HCT116 (cell line): ENCODE measurements at regions not wholly inside any gene's neighbourhood (a gene's known extent, or its start where the extent isn't known, plus 50 kb on each side); places are given as distances from the start of the nearest gene placed in this dataset.

Source experiments
- ATAC-seq: fragments of 200-7000 bp; cut with Tn5 transposase; 2 replicates; pipeline ENCODE4 v1.9.1; 2020; ENCODE audit warnings: mild to moderate bottlenecking, moderate library complexity
- BruUV-seq: library from RNA; stranded (reverse); fragments of 400-500 nt; replicated peaks from 2 replicates; lab custom pipeline; 2021; lab: Mats Ljungman, UMichigan
- CTCF ChIA-PET: fragments of 300-600 bp; sonication (Branson Sonifier 250); formaldehyde crosslinking; loops from one replicate; lab custom pipeline; 2021; ENCODE audit warnings: antibody characterized with exemption; lab: Charles Lee
- POLR2A ChIA-PET: fragments of 300-600, 350-600 bp; sonication (Branson Sonifier 250); formaldehyde crosslinking; loops from one replicate; lab custom pipeline; 2021; ENCODE audit warnings: antibody characterized with exemption; lab: Charles Lee
- RAD21 ChIA-PET, 2 experiments: fragments of 300-600 bp; sonication (Branson Sonifier 250); formaldehyde crosslinking; loops; one replicate each; lab custom pipeline; 2023; ENCODE audit warnings: low total read pairs in 2 of 2; ENCODE audit not compliant: uncharacterized antibody in 2 of 2, unreplicated experiment in 2 of 2, low non-redundant PET in 1 of 2; lab: Charles Lee
- DNase-seq: peaks from one replicate; pipeline ENCODE4 v3.0.0-alpha.2; 2010; ENCODE audit warnings: low read depth, low spot score
- H2AFZ ChIP-seq: fragments of 200-600 bp; shearing (Covaris generic), sonication (generic); 2 replicates; pipeline ENCODE4 v1.6.1; 2017; ENCODE audit warnings: low read depth, mixed run types, mixed read lengths, antibody characterized with exemption, low read length; ENCODE audit not compliant: poor library complexity, severe bottlenecking
- H3K27ac ChIP-seq: 2 replicates; pipeline ENCODE4 v1.5.1; 2012; ENCODE audit warnings: low read depth, low read length
- H3K27me3 ChIP-seq: fragments of 200-600 bp; sonication (generic); 2 replicates; pipeline ENCODE4 v1.6.1; 2016; ENCODE audit warnings: mixed run types, low read length, mixed read lengths; ENCODE audit not compliant: insufficient read depth
- H3K36me3 ChIP-seq, 2 experiments: fragments of 200-500 bp in 1 of 2; fragments of 200-600 bp in 1 of 2; sonication (Bioruptor generic) in 1 of 2; sonication (generic) in 1 of 2; 2 replicates each; pipeline versions ENCODE4 v1.5.1 to v1.6.1; 2014 to 2016; ENCODE audit warnings: low read length in 2 of 2, inconsistent platforms in 1 of 2, mixed read lengths in 1 of 2, mixed run types in 1 of 2; ENCODE audit not compliant: insufficient read depth in 2 of 2, control insufficient read depth in 1 of 2
- H3K4me1 ChIP-seq, 2 experiments: fragments of 200-600 bp in 1 of 2; sonication (generic) in 1 of 2; 2 replicates each; pipeline versions ENCODE4 v1.5.1 to v1.6.1; 2012 to 2017; ENCODE audit warnings: low read length in 2 of 2, inconsistent platforms in 1 of 2, mild to moderate bottlenecking in 1 of 2, mixed read lengths in 1 of 2, mixed run types in 1 of 2, moderate library complexity in 1 of 2; ENCODE audit not compliant: insufficient read depth in 2 of 2, control insufficient read depth in 1 of 2
- H3K4me2 ChIP-seq: fragments of 200-600 bp; sonication (generic); 2 replicates; pipeline ENCODE4 v1.6.1; 2017; ENCODE audit warnings: mixed run types, low read length, mixed read lengths
- H3K4me3 ChIP-seq, 2 experiments: fragments of 200-600 bp in 1 of 2; sonication (generic) in 1 of 2; replicated peaks in 1 of 2; 2 replicates each; pipeline ENCODE4 v1.5.1; 2011 to 2016; ENCODE audit warnings: low read length in 2 of 2, control low read depth in 1 of 2, low read depth in 1 of 2, mild to moderate bottlenecking in 1 of 2, mixed read lengths in 1 of 2, mixed run types in 1 of 2
- H3K79me2 ChIP-seq: fragments of 200-600 bp; sonication (generic); 2 replicates; pipeline ENCODE4 v1.6.1; 2017; ENCODE audit warnings: mild to moderate bottlenecking, mixed run types, low read length, moderate library complexity, mixed read lengths; ENCODE audit not compliant: insufficient read depth
- H3K9ac ChIP-seq: fragments of 200-600 bp; sonication (generic); 2 replicates; pipeline ENCODE4 v1.6.1; 2016; ENCODE audit warnings: low read length, mixed read lengths
- H3K9me2 ChIP-seq: fragments of 200-600 bp; sonication (generic), shearing (Covaris generic); 2 replicates; pipeline ENCODE4 v1.6.1; 2017; ENCODE audit warnings: mixed run types, mild to moderate bottlenecking, moderate library complexity; ENCODE audit not compliant: insufficient read depth
- H3K9me3 ChIP-seq, 2 experiments: fragments of 200-500 bp in 1 of 2; fragments of 200-600 bp in 1 of 2; sonication (Bioruptor generic) in 1 of 2; sonication (generic) in 1 of 2; 2 replicates each; pipeline ENCODE4 v1.6.1; 2014 to 2017; ENCODE audit warnings: low read length in 2 of 2, mixed read lengths in 2 of 2, inconsistent platforms in 1 of 2, low read depth in 1 of 2, mild to moderate bottlenecking in 1 of 2, mixed run types in 1 of 2, moderate library complexity in 1 of 2; ENCODE audit not compliant: control insufficient read depth in 1 of 2, insufficient read depth in 1 of 2
- H4K20me1 ChIP-seq: fragments of 200-600 bp; sonication (generic), shearing (Covaris generic); 2 replicates; pipeline ENCODE4 v1.6.1; 2017; ENCODE audit warnings: mixed run types, mild to moderate bottlenecking, moderate library complexity; ENCODE audit not compliant: insufficient read depth
- ATF3 ChIP-seq: IDR thresholded peaks from 2 replicates; pipeline ENCODE4 v1.6.1; 2012
- CBX3 ChIP-seq: IDR thresholded peaks from 2 replicates; pipeline ENCODE4 v1.6.1; 2012; ENCODE audit warnings: low read depth
- ELF1 ChIP-seq: IDR thresholded peaks from 2 replicates; pipeline ENCODE4 v1.6.1; 2012; ENCODE audit warnings: low read depth, borderline replicate concordance
- FOSL1 ChIP-seq: IDR thresholded peaks from 2 replicates; pipeline ENCODE4 v1.6.1; 2012; ENCODE audit warnings: low read depth
- JUND ChIP-seq: IDR thresholded peaks from 2 replicates; pipeline ENCODE4 v1.6.1; 2012
- MAX ChIP-seq: IDR thresholded peaks from 2 replicates; pipeline ENCODE4 v1.6.1; 2012
- POLR2A ChIP-seq: IDR thresholded peaks from 2 replicates; pipeline ENCODE4 v1.7.0; 2011; ENCODE audit warnings: borderline replicate concordance; ENCODE audit not compliant: insufficient read depth, insufficient read length; ENCODE audit errors: extremely low read depth
- POLR2AphosphoS5 ChIP-seq: IDR thresholded peaks from 2 replicates; pipeline ENCODE4 v1.6.1; 2011; ENCODE audit warnings: mild to moderate bottlenecking, low read depth, low read length, moderate library complexity
- SRF ChIP-seq: IDR thresholded peaks from 2 replicates; pipeline ENCODE4 v1.6.1; 2012; ENCODE audit warnings: low read depth
- ZBTB33 ChIP-seq: IDR thresholded peaks from 2 replicates; pipeline ENCODE4 v1.6.1; 2011; ENCODE audit warnings: mild to moderate bottlenecking, low read length, moderate library complexity; ENCODE audit not compliant: insufficient replicate concordance; ENCODE audit errors: extremely low read depth
- ZFX ChIP-seq: fragments of 450-650 bp; IDR thresholded peaks from 2 replicates; pipeline ENCODE4 v1.6.1; 2017
- ZNF274 ChIP-seq: fragments of 200-500 bp; sonication (Bioruptor generic); IDR thresholded peaks from 2 replicates; pipeline ENCODE4 v1.6.1; 2014; ENCODE audit warnings: mild to moderate bottlenecking, low read depth, low read length, inconsistent platforms
- intact Hi-C: fragments of 100-400 bp; cut with micrococcal nuclease; formaldehyde crosslinking; loops from 2 replicates; pipeline ENCODE4 v1.10.0; 2022

GRCh38 chr5:144032375-144032774, 138.1 kb downstream of the YIPF5 start:
- TF ChIP-seq ZFX: no peak
- no peak for TF ChIP-seq POLR2A
- no peak for TF ChIP-seq FOSL1
- no peak for TF ChIP-seq CBX3
- no peak for TF ChIP-seq ZNF274
- TF ChIP-seq ATF3: no peak
- no peak for TF ChIP-seq POLR2AphosphoS5
- TF ChIP-seq ZBTB33: no peak
- TF ChIP-seq SRF: no peak
- TF ChIP-seq JUND: no peak
- TF ChIP-seq MAX: no peak
- TF ChIP-seq ELF1: no peak
- H2AFZ ChIP-seq: no peak overlapping the region
- H3K27me3 ChIP-seq: peaks cover 14% of the 10 kb centered on the region
- intact Hi-C loops: no loop called here
- RAD21 ChIA-PET: no interaction called here
- no peaks in the 10 kb centered on the region for H3K9me3 ChIP-seq
- no TSS peak for BruUV-seq
- H3K9me2 ChIP-seq: no peaks in the 10 kb centered on the region
- no peak overlapping the region for H3K4me2 ChIP-seq
- CTCF ChIA-PET: no interaction called here
- no peaks in the 10 kb centered on the region for H3K4me1 ChIP-seq
- H3K79me2 ChIP-seq: no peaks in the 10 kb centered on the region
- DNase-seq (no peak), ATAC-seq (no peak)
- no peaks in the 10 kb centered on the region for H3K36me3 ChIP-seq
- no peak overlapping the region for H3K27ac ChIP-seq
- H4K20me1 ChIP-seq: no peaks in the 10 kb centered on the region
- no peak overlapping the region for H3K9ac ChIP-seq
- no peak overlapping the region for H3K4me3 ChIP-seq
- POLR2A ChIA-PET: no interaction called here
